ENCODE measurements at regions not wholly inside any gene's neighbourhood (a gene's known extent, or its start where the extent isn't known, plus 50 kb on each side); places are given as distances from the start of the nearest gene placed in this dataset.

DNA sequence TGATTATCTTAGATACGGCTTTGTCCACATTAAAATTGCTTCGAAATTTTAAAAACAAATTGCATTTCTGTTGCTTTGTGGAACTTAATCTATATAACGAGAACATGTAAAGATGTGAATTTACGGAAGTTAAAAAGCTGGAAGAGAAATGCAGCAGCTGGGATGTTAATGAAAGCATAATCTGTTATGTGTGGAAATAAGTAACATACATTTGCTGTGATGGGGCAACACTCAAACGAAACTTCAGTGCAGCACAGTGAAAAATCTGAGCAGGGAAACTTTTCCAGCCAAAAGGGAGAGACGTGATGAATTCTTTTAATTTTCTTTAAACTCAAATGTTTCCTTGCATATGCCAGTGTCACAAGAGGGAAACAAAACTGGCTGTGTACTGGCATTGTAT, 276.7 kb upstream of the LMCD1 start:
- Histone ChIP-seq H3K4me3 (ENCODE audit: low read length) (no peak overlapping the region), H3K27me3 (ENCODE audit: control insufficient read depth, low read length) (no peaks in the 10 kb centered on the region), H3K4me2 (ENCODE audit: low read length) (no peak overlapping the region), H4K20me1 (ENCODE audit: control insufficient read depth, insufficient read depth, low read depth, low read length) (no peaks in the 10 kb centered on the region), H3K27ac (ENCODE audit: low read depth, low read length) (no peak overlapping the region), H3K9me3 (ENCODE audit: control insufficient read depth, insufficient read depth, low read length) (no peaks in the 10 kb centered on the region), H3K9me2 (replicated peaks; ENCODE audit: control insufficient read depth, low read length) (no peaks in the 10 kb centered on the region), H3K36me3 (ENCODE audit: control insufficient read depth, low read length) (no peaks in the 10 kb centered on the region), H3K79me2 (ENCODE audit: control insufficient read depth, low read length) (no peaks in the 10 kb centered on the region), H3K4me1 (ENCODE audit: control insufficient read depth, low read length) (no peaks in the 10 kb centered on the region), H3F3A (ENCODE audit: control insufficient read depth, insufficient read depth) (no peaks in the 10 kb centered on the region)
- TF ChIP-seq EZH2phosphoT487 (IDR thresholded peaks at IDR 0.05; ENCODE audit: borderline replicate concordance, low read length): no peak
- TF ChIP-seq, protein P1, sequence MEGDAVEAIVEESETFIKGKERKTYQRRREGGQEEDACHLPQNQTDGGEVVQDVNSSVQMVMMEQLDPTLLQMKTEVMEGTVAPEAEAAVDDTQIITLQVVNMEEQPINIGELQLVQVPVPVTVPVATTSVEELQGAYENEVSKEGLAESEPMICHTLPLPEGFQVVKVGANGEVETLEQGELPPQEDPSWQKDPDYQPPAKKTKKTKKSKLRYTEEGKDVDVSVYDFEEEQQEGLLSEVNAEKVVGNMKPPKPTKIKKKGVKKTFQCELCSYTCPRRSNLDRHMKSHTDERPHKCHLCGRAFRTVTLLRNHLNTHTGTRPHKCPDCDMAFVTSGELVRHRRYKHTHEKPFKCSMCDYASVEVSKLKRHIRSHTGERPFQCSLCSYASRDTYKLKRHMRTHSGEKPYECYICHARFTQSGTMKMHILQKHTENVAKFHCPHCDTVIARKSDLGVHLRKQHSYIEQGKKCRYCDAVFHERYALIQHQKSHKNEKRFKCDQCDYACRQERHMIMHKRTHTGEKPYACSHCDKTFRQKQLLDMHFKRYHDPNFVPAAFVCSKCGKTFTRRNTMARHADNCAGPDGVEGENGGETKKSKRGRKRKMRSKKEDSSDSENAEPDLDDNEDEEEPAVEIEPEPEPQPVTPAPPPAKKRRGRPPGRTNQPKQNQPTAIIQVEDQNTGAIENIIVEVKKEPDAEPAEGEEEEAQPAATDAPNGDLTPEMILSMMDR (IDR thresholded peaks at IDR 0.05; ENCODE audit: low read depth, low read length, poor library complexity, severe bottlenecking): no peak

DNA sequence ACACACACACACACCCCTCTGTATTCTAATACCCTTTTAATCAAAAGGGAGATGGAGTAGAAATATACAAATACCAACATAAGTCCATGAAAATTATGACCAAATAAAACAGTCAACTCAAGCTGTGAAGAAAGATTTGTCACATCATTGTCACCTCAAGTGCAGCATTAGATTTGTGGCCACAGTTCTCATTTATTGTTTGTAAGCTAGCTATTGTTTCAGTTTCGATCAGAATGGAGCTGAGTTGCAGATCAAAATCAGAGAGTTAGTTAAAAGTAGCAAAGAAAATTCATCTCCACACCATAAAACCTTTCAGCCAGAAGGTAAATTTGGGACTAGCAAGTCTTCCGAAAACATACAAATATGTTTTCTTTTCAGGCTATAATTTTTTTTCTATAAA, 267.7 kb upstream of the LMCD1 start:
- no peaks in the 10 kb centered on the region for H4K20me1 ChIP-seq (ENCODE audit: control insufficient read depth, insufficient read depth, low read depth, low read length)
- H3K4me2 ChIP-seq (ENCODE audit: low read length): no peak overlapping the region
- no peaks in the 10 kb centered on the region for H3K36me3 ChIP-seq (ENCODE audit: control insufficient read depth, low read length)
- no peaks in the 10 kb centered on the region for H3K9me3 ChIP-seq (ENCODE audit: control insufficient read depth, insufficient read depth, low read length)
- H3K79me2 ChIP-seq (ENCODE audit: control insufficient read depth, low read length): no peaks in the 10 kb centered on the region
- no peak overlapping the region for H3K4me3 ChIP-seq (ENCODE audit: low read length)
- no peak overlapping the region for H3K27ac ChIP-seq (ENCODE audit: low read depth, low read length)
- no peaks in the 10 kb centered on the region for H3K27me3 ChIP-seq (ENCODE audit: control insufficient read depth, low read length)
- H3F3A ChIP-seq (ENCODE audit: control insufficient read depth, insufficient read depth): no peaks in the 10 kb centered on the region
- no peaks in the 10 kb centered on the region for H3K9me2 ChIP-seq (replicated peaks; ENCODE audit: control insufficient read depth, low read length)
- TF ChIP-seq EZH2phosphoT487 (IDR thresholded peaks at IDR 0.05; ENCODE audit: borderline replicate concordance, low read length): no peak
- TF ChIP-seq, protein P1 (IDR thresholded peaks at IDR 0.05; ENCODE audit: low read depth, low read length, poor library complexity, severe bottlenecking): no peak
- no peaks in the 10 kb centered on the region for H3K4me1 ChIP-seq (ENCODE audit: control insufficient read depth, low read length)

DNA sequence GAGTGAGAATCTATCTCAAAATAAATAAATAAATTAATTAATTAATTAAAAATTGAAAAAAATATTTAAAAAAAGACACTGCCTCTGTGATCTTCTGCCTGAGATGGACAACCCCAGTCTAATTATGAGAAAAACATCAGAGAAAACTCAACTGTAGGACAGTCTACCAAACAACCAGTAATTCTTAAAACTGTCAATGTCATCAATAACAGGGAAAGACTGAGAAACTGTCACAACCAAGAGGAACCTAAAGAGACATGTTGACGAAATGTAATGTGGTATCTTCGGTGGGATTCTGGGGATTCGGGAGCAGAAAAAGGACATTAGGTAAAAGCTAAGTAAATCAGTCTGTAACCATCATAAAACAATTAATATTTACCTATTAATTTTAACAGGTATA, 265.4 kb upstream of the LMCD1 start:
- Histone ChIP-seq H3F3A (ENCODE audit: control insufficient read depth, insufficient read depth) (no peaks in the 10 kb centered on the region), H3K79me2 (ENCODE audit: control insufficient read depth, low read length) (no peaks in the 10 kb centered on the region), H3K27me3 (ENCODE audit: control insufficient read depth, low read length) (no peaks in the 10 kb centered on the region), H3K4me1 (ENCODE audit: control insufficient read depth, low read length) (no peaks in the 10 kb centered on the region), H3K9me3 (ENCODE audit: control insufficient read depth, insufficient read depth, low read length) (no peaks in the 10 kb centered on the region), H3K9me2 (replicated peaks; ENCODE audit: control insufficient read depth, low read length) (no peaks in the 10 kb centered on the region), H3K36me3 (ENCODE audit: control insufficient read depth, low read length) (no peaks in the 10 kb centered on the region), H3K4me3 (ENCODE audit: low read length) (no peak overlapping the region), H3K4me2 (ENCODE audit: low read length) (no peak overlapping the region), H3K27ac (ENCODE audit: low read depth, low read length) (no peak overlapping the region), H4K20me1 (ENCODE audit: control insufficient read depth, insufficient read depth, low read depth, low read length) (no peaks in the 10 kb centered on the region)
- TF ChIP-seq, protein P1 (IDR thresholded peaks at IDR 0.05; ENCODE audit: low read depth, low read length, poor library complexity, severe bottlenecking): no peak
- no peak for TF ChIP-seq EZH2phosphoT487 (IDR thresholded peaks at IDR 0.05; ENCODE audit: borderline replicate concordance, low read length)

DNA sequence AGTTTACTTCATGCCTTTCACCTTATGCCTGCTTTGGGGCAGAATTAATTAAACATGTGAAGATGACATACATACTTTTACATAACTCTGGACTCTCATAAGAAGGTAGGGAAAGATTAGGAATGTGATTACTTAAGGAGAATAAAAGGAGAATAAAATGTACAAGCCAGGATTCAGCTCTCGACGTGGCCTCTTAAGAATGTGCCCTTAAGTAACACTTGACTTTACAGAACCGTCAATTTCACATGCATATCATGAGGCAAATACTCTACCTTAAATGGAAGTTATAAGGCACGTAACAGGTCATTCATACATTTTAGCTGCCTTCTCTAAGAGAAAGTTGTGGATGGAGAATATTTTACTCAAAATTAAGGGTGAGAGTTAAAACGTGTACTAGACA, 263.7 kb upstream of the LMCD1 start:
- Histone ChIP-seq H3K4me1 (ENCODE audit: control insufficient read depth, low read length) (no peaks in the 10 kb centered on the region), H3K27me3 (ENCODE audit: control insufficient read depth, low read length) (no peaks in the 10 kb centered on the region), H3K4me3 (ENCODE audit: low read length) (no peak overlapping the region), H4K20me1 (ENCODE audit: control insufficient read depth, insufficient read depth, low read depth, low read length) (no peaks in the 10 kb centered on the region), H3F3A (ENCODE audit: control insufficient read depth, insufficient read depth) (no peaks in the 10 kb centered on the region), H3K79me2 (ENCODE audit: control insufficient read depth, low read length) (no peaks in the 10 kb centered on the region), H3K36me3 (ENCODE audit: control insufficient read depth, low read length) (no peaks in the 10 kb centered on the region), H3K27ac (ENCODE audit: low read depth, low read length) (no peak overlapping the region), H3K9me3 (ENCODE audit: control insufficient read depth, insufficient read depth, low read length) (no peaks in the 10 kb centered on the region), H3K9me2 (replicated peaks; ENCODE audit: control insufficient read depth, low read length) (no peaks in the 10 kb centered on the region), H3K4me2 (ENCODE audit: low read length) (no peak overlapping the region)
- TF ChIP-seq, protein P1 (IDR thresholded peaks at IDR 0.05; ENCODE audit: low read depth, low read length, poor library complexity, severe bottlenecking): no peak
- TF ChIP-seq EZH2phosphoT487 (IDR thresholded peaks at IDR 0.05; ENCODE audit: borderline replicate concordance, low read length): no peak

Data from DOHH2 (cell line).